HCT116 (cell line): ENCODE measurements at regions not wholly inside any gene's neighbourhood (a gene's known extent, or its start where the extent isn't known, plus 50 kb on each side); places are given as distances from the start of the nearest gene placed in this dataset.

Experiments
- ATAC-seq: fragments of 200-7000 bp; cut with Tn5 transposase; 2 replicates; pipeline ENCODE4 v1.9.1; 2020; ENCODE audit warnings: mild to moderate bottlenecking, moderate library complexity
- BruUV-seq: library from RNA; stranded (reverse); fragments of 400-500 nt; replicated peaks from 2 replicates; lab custom pipeline; 2021; lab: Mats Ljungman, UMichigan
- CTCF ChIA-PET: fragments of 300-600 bp; sonication (Branson Sonifier 250); formaldehyde crosslinking; loops from one replicate; lab custom pipeline; 2021; ENCODE audit warnings: antibody characterized with exemption; lab: Charles Lee
- POLR2A ChIA-PET: fragments of 300-600, 350-600 bp; sonication (Branson Sonifier 250); formaldehyde crosslinking; loops from one replicate; lab custom pipeline; 2021; ENCODE audit warnings: antibody characterized with exemption; lab: Charles Lee
- RAD21 ChIA-PET, 2 experiments: fragments of 300-600 bp; sonication (Branson Sonifier 250); formaldehyde crosslinking; loops; one replicate each; lab custom pipeline; 2023; ENCODE audit warnings: low total read pairs in 2 of 2; ENCODE audit not compliant: uncharacterized antibody in 2 of 2, unreplicated experiment in 2 of 2, low non-redundant PET in 1 of 2; lab: Charles Lee
- DNase-seq: peaks from one replicate; pipeline ENCODE4 v3.0.0-alpha.2; 2010; ENCODE audit warnings: low read depth, low spot score
- H2AFZ ChIP-seq: fragments of 200-600 bp; shearing (Covaris generic), sonication (generic); 2 replicates; pipeline ENCODE4 v1.6.1; 2017; ENCODE audit warnings: low read depth, mixed run types, mixed read lengths, antibody characterized with exemption, low read length; ENCODE audit not compliant: poor library complexity, severe bottlenecking
- H3K27ac ChIP-seq: 2 replicates; pipeline ENCODE4 v1.5.1; 2012; ENCODE audit warnings: low read depth, low read length
- H3K27me3 ChIP-seq: fragments of 200-600 bp; sonication (generic); 2 replicates; pipeline ENCODE4 v1.6.1; 2016; ENCODE audit warnings: mixed run types, low read length, mixed read lengths; ENCODE audit not compliant: insufficient read depth
- H3K36me3 ChIP-seq, 2 experiments: fragments of 200-500 bp in 1 of 2; fragments of 200-600 bp in 1 of 2; sonication (Bioruptor generic) in 1 of 2; sonication (generic) in 1 of 2; 2 replicates each; pipeline versions ENCODE4 v1.5.1 to v1.6.1; 2014 to 2016; ENCODE audit warnings: low read length in 2 of 2, inconsistent platforms in 1 of 2, mixed read lengths in 1 of 2, mixed run types in 1 of 2; ENCODE audit not compliant: insufficient read depth in 2 of 2, control insufficient read depth in 1 of 2
- H3K4me1 ChIP-seq, 2 experiments: fragments of 200-600 bp in 1 of 2; sonication (generic) in 1 of 2; 2 replicates each; pipeline versions ENCODE4 v1.5.1 to v1.6.1; 2012 to 2017; ENCODE audit warnings: low read length in 2 of 2, inconsistent platforms in 1 of 2, mild to moderate bottlenecking in 1 of 2, mixed read lengths in 1 of 2, mixed run types in 1 of 2, moderate library complexity in 1 of 2; ENCODE audit not compliant: insufficient read depth in 2 of 2, control insufficient read depth in 1 of 2
- H3K4me2 ChIP-seq: fragments of 200-600 bp; sonication (generic); 2 replicates; pipeline ENCODE4 v1.6.1; 2017; ENCODE audit warnings: mixed run types, low read length, mixed read lengths
- H3K4me3 ChIP-seq, 2 experiments: fragments of 200-600 bp in 1 of 2; sonication (generic) in 1 of 2; replicated peaks in 1 of 2; 2 replicates each; pipeline ENCODE4 v1.5.1; 2011 to 2016; ENCODE audit warnings: low read length in 2 of 2, control low read depth in 1 of 2, low read depth in 1 of 2, mild to moderate bottlenecking in 1 of 2, mixed read lengths in 1 of 2, mixed run types in 1 of 2
- H3K79me2 ChIP-seq: fragments of 200-600 bp; sonication (generic); 2 replicates; pipeline ENCODE4 v1.6.1; 2017; ENCODE audit warnings: mild to moderate bottlenecking, mixed run types, low read length, moderate library complexity, mixed read lengths; ENCODE audit not compliant: insufficient read depth
- H3K9ac ChIP-seq: fragments of 200-600 bp; sonication (generic); 2 replicates; pipeline ENCODE4 v1.6.1; 2016; ENCODE audit warnings: low read length, mixed read lengths
- H3K9me2 ChIP-seq: fragments of 200-600 bp; sonication (generic), shearing (Covaris generic); 2 replicates; pipeline ENCODE4 v1.6.1; 2017; ENCODE audit warnings: mixed run types, mild to moderate bottlenecking, moderate library complexity; ENCODE audit not compliant: insufficient read depth
- H3K9me3 ChIP-seq, 2 experiments: fragments of 200-500 bp in 1 of 2; fragments of 200-600 bp in 1 of 2; sonication (Bioruptor generic) in 1 of 2; sonication (generic) in 1 of 2; 2 replicates each; pipeline ENCODE4 v1.6.1; 2014 to 2017; ENCODE audit warnings: low read length in 2 of 2, mixed read lengths in 2 of 2, inconsistent platforms in 1 of 2, low read depth in 1 of 2, mild to moderate bottlenecking in 1 of 2, mixed run types in 1 of 2, moderate library complexity in 1 of 2; ENCODE audit not compliant: control insufficient read depth in 1 of 2, insufficient read depth in 1 of 2
- H4K20me1 ChIP-seq: fragments of 200-600 bp; sonication (generic), shearing (Covaris generic); 2 replicates; pipeline ENCODE4 v1.6.1; 2017; ENCODE audit warnings: mixed run types, mild to moderate bottlenecking, moderate library complexity; ENCODE audit not compliant: insufficient read depth
- CBX3 ChIP-seq: IDR thresholded peaks from 2 replicates; pipeline ENCODE4 v1.6.1; 2012; ENCODE audit warnings: low read depth
- CEBPB ChIP-seq: IDR thresholded peaks from 2 replicates; pipeline ENCODE4 v1.6.1; 2012; ENCODE audit warnings: low read depth
- MAX ChIP-seq: IDR thresholded peaks from 2 replicates; pipeline ENCODE4 v1.6.1; 2012
- TCF7L2 ChIP-seq: IDR thresholded peaks from 2 replicates; pipeline ENCODE4 v1.7.0; 2011; ENCODE audit warnings: borderline replicate concordance, inconsistent platforms; ENCODE audit not compliant: insufficient read depth, insufficient read length; ENCODE audit errors: extremely low read depth
- YY1 ChIP-seq: IDR thresholded peaks from 2 replicates; pipeline ENCODE4 v1.6.1; 2011; ENCODE audit warnings: low read length, low read depth, moderate library complexity, mild to moderate bottlenecking; ENCODE audit not compliant: insufficient replicate concordance; ENCODE audit errors: extremely low read depth
- ZFX ChIP-seq: fragments of 450-650 bp; IDR thresholded peaks from 2 replicates; pipeline ENCODE4 v1.6.1; 2017
- ZNF274 ChIP-seq: fragments of 200-500 bp; sonication (Bioruptor generic); IDR thresholded peaks from 2 replicates; pipeline ENCODE4 v1.6.1; 2014; ENCODE audit warnings: mild to moderate bottlenecking, low read depth, low read length, inconsistent platforms
- intact Hi-C: fragments of 100-400 bp; cut with micrococcal nuclease; formaldehyde crosslinking; loops from 2 replicates; pipeline ENCODE4 v1.10.0; 2022
- TF ChIP-seq, protein P1 (sequence below): IDR thresholded peaks from 2 replicates; pipeline ENCODE4 v1.6.1; 2011; ENCODE audit warnings: mild to moderate bottlenecking, low read length, moderate library complexity; ENCODE audit not compliant: insufficient replicate concordance; ENCODE audit errors: extremely low read depth

DNA sequence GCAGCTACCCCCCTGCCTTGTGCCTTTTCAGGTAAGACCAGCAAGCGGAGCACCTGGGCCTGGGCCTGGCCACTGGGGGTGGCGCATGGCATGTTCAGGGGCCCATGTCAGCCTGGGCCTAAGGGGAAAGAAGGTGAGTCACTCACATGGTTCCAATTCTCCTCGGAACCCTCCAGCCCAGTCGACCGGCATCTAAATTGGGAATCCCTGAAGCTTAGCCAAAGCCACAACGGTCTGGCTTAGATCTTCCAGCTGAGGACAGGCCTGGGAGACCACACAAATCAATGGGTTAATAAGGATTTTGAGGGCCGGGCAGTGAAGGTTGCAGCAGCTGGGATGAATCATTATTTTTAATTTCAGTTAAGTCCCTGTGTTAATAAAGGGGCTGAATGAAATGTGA, 145.1 kb upstream of the SMYD2 start:
- no peaks in the 10 kb centered on the region for H3K27me3 ChIP-seq
- no peaks in the 10 kb centered on the region for H3K79me2 ChIP-seq
- H3K36me3 ChIP-seq: no peaks in the 10 kb centered on the region
- no peaks in the 10 kb centered on the region for H3K9me2 ChIP-seq
- POLR2A ChIA-PET: no interaction called here
- TF ChIP-seq CEBPB (no peak), TCF7L2 (no peak), ZNF274 (no peak), YY1 (no peak), MAX (no peak), ZFX (no peak), CBX3 (no peak)
- TF ChIP-seq, protein P1, sequence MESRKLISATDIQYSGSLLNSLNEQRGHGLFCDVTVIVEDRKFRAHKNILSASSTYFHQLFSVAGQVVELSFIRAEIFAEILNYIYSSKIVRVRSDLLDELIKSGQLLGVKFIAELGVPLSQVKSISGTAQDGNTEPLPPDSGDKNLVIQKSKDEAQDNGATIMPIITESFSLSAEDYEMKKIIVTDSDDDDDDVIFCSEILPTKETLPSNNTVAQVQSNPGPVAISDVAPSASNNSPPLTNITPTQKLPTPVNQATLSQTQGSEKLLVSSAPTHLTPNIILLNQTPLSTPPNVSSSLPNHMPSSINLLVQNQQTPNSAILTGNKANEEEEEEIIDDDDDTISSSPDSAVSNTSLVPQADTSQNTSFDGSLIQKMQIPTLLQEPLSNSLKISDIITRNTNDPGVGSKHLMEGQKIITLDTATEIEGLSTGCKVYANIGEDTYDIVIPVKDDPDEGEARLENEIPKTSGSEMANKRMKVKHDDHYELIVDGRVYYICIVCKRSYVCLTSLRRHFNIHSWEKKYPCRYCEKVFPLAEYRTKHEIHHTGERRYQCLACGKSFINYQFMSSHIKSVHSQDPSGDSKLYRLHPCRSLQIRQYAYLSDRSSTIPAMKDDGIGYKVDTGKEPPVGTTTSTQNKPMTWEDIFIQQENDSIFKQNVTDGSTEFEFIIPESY: no peak
- RAD21 ChIA-PET: no interaction called here
- no peaks in the 10 kb centered on the region for H3K9me3 ChIP-seq
- H3K4me1 ChIP-seq: no peaks in the 10 kb centered on the region
- CTCF ChIA-PET: no interaction called here
- intact Hi-C loops: no loop called here
- no peak overlapping the region for H2AFZ ChIP-seq
- H3K9ac ChIP-seq: no peak overlapping the region
- no TSS peak for BruUV-seq
- no peak for DNase-seq
- no peak for ATAC-seq
- H3K27ac ChIP-seq: no peak overlapping the region
- H3K4me3 ChIP-seq: no peak overlapping the region
- no peaks in the 10 kb centered on the region for H4K20me1 ChIP-seq
- no peak overlapping the region for H3K4me2 ChIP-seq
